GM06990 (cell line): ENCODE measurements at regions not wholly inside any gene's neighbourhood (a gene's known extent, or its start where the extent isn't known, plus 50 kb on each side); places are given as distances from the start of the nearest gene placed in this dataset.

Experiments
- DNase-seq: peaks from one replicate; pipeline ENCODE4 v3.0.0-alpha.2; 2011; ENCODE audit not compliant: insufficient read length; ENCODE audit errors: extremely low read depth
- H3K27me3 ChIP-seq: replicated peaks from 2 replicates; pipeline ENCODE4 v1.6.0; 2011; ENCODE audit warnings: low read length; ENCODE audit not compliant: control insufficient read depth, insufficient read depth
- H3K36me3 ChIP-seq: 2 replicates; pipeline ENCODE4 v1.5.1; 2011; ENCODE audit warnings: low read length; ENCODE audit not compliant: control insufficient read depth, insufficient read depth
- H3K4me3 ChIP-seq: replicated peaks from 2 replicates; pipeline ENCODE4 v1.5.1; 2011; ENCODE audit warnings: low read depth, mild to moderate bottlenecking, control low read depth, low read length
- CTCF ChIP-seq: IDR thresholded peaks from 2 replicates; pipeline ENCODE4 v1.5.1; 2011; ENCODE audit warnings: low read length, control low read depth, mild to moderate bottlenecking, inconsistent platforms; ENCODE audit not compliant: insufficient read depth, poor library complexity, severe bottlenecking

- H3K27me3 ChIP-seq, result no peaks in the 10 kb centered on the region
- no peak overlapping the region for H3K4me3 ChIP-seq
- no peak for DNase-seq
- H3K36me3 ChIP-seq, result no peaks in the 10 kb centered on the region
- TF ChIP-seq CTCF, result no peak
Observed at GRCh38 chr16:16798504-16798903, 419.6 kb downstream of the NPIPA7 start.

GRCh38 chr16:16805809-16806208 lies 426.9 kb downstream of the NPIPA7 start:
- no peak for DNase-seq
- no peak overlapping the region for H3K4me3 ChIP-seq
- no peak for TF ChIP-seq CTCF
- H3K27me3 ChIP-seq, result no peaks in the 10 kb centered on the region
- H3K36me3 ChIP-seq, result no peaks in the 10 kb centered on the region

GRCh38 chr16:16815641-16816040 lies 436.7 kb downstream of the NPIPA7 start:
- TF ChIP-seq CTCF, result no peak
- Histone ChIP-seq H3K36me3 (no peaks in the 10 kb centered on the region), H3K27me3 (no peaks in the 10 kb centered on the region), H3K4me3 (no peak overlapping the region)
- DNase-seq, result no peak

GRCh38 chr16:16817196-16817595 lies 438.3 kb downstream of the NPIPA7 start:
- no peak for TF ChIP-seq CTCF
- H3K27me3 ChIP-seq, result no peaks in the 10 kb centered on the region
- no peaks in the 10 kb centered on the region for H3K36me3 ChIP-seq
- no peak overlapping the region for H3K4me3 ChIP-seq
- no peak for DNase-seq

GRCh38 chr16:16821261-16821660 lies 442.3 kb downstream of the NPIPA7 start:
- Histone ChIP-seq H3K36me3 (no peaks in the 10 kb centered on the region), H3K4me3 (no peak overlapping the region), H3K27me3 (no peaks in the 10 kb centered on the region)
- DNase-seq, result no peak
- TF ChIP-seq CTCF, result no peak

- no peaks in the 10 kb centered on the region for H3K27me3 ChIP-seq
- TF ChIP-seq CTCF, result no peak
- H3K4me3 ChIP-seq, result no peak overlapping the region
- H3K36me3 ChIP-seq, result no peaks in the 10 kb centered on the region
- no peak for DNase-seq
Observed at GRCh38 chr16:16828913-16829398, 450.0 kb downstream of the NPIPA7 start.
